ENCODE measurements at regions not wholly inside any gene's neighbourhood (a gene's known extent, or its start where the extent isn't known, plus 50 kb on each side); places are given as distances from the start of the nearest gene placed in this dataset.
"Not testable (repeated sequence)": the region's sequence is repeated elsewhere in the genome, so short reads cannot be mapped to it uniquely, and the experiment has no call there.

- TF ChIP-seq CTCF (conservative IDR thresholded peaks at IDR 0.05); EZH2 (IDR thresholded peaks at IDR 0.05; ENCODE audit: low read depth): not testable (repeated sequence)
These were observed 5465.1 kb upstream of the TPTE start for GRCh38 chr21:5055996-5056962.
